ENCODE measurements at regions not wholly inside any gene's neighbourhood (a gene's known extent, or its start where the extent isn't known, plus 50 kb on each side); places are given as distances from the start of the nearest gene placed in this dataset.
A peak's percentile ranks its signal among the peaks of the same experiment; 100 is the strongest.
"Not testable (repeated sequence)": the region's sequence is repeated elsewhere in the genome, so short reads cannot be mapped to it uniquely, and the experiment has no call there.

- Histone ChIP-seq H3K4me3 (ENCODE audit: severe bottlenecking) (no peak overlapping the region), H3K9me3 (ENCODE audit: severe bottlenecking) (no peaks in the 10 kb centered on the region), H3K27me3 (ENCODE audit: insufficient read depth, poor library complexity, severe bottlenecking) (no peaks in the 10 kb centered on the region), H3K27ac (ENCODE audit: poor library complexity, severe bottlenecking) (no peak overlapping the region), H3K36me3 (ENCODE audit: low read depth) (no peaks in the 10 kb centered on the region), H3K4me1 (ENCODE audit: insufficient read depth, poor library complexity, severe bottlenecking) (peaks cover 11% of the 10 kb centered on the region)
- DNase-seq (ENCODE audit: low spot score) (peak; percentile 51), ATAC-seq (ENCODE audit: low read depth) (peak; percentile 80)
- TF ChIP-seq CTCF (IDR thresholded peaks at IDR 0.05; ENCODE audit: poor library complexity, severe bottlenecking): no peak
Observed at GRCh38 chr3:82157952-82158351, 396.5 kb upstream of the GBE1 start.

GRCh38 chr3:82153892-82154291 is 392.4 kb upstream of the GBE1 start:
- ATAC-seq (ENCODE audit: low read depth); H3K27ac ChIP-seq (ENCODE audit: poor library complexity, severe bottlenecking): not testable (repeated sequence)
- peaks cover 11% of the 10 kb centered on the region for H3K4me1 ChIP-seq (ENCODE audit: insufficient read depth, poor library complexity, severe bottlenecking)

GRCh38 chr3:82145742-82146141 is 384.3 kb upstream of the GBE1 start:
- Histone ChIP-seq H3K4me1 (ENCODE audit: insufficient read depth, poor library complexity, severe bottlenecking) (peaks cover 7% of the 10 kb centered on the region), H3K27me3 (ENCODE audit: insufficient read depth, poor library complexity, severe bottlenecking) (no peaks in the 10 kb centered on the region), H3K36me3 (ENCODE audit: low read depth) (no peaks in the 10 kb centered on the region), H3K27ac (ENCODE audit: poor library complexity, severe bottlenecking) (no peak overlapping the region), H3K4me3 (ENCODE audit: severe bottlenecking) (no peak overlapping the region), H3K9me3 (ENCODE audit: severe bottlenecking) (no peaks in the 10 kb centered on the region)
- ATAC-seq (ENCODE audit: low read depth) (no peak), DNase-seq (ENCODE audit: low spot score) (no peak)
- TF ChIP-seq CTCF (IDR thresholded peaks at IDR 0.05; ENCODE audit: poor library complexity, severe bottlenecking): no peak

More at GRCh38 chr3:82153892-82154291, 392.4 kb upstream of the GBE1 start:
- H3K36me3 ChIP-seq (ENCODE audit: low read depth); DNase-seq (ENCODE audit: low spot score); H3K9me3 ChIP-seq (ENCODE audit: severe bottlenecking); H3K27me3 ChIP-seq (ENCODE audit: insufficient read depth, poor library complexity, severe bottlenecking); H3K4me3 ChIP-seq (ENCODE audit: severe bottlenecking): not testable (repeated sequence)

- no peak for ATAC-seq (ENCODE audit: low read depth)
- Histone ChIP-seq H3K36me3 (ENCODE audit: low read depth) (no peaks in the 10 kb centered on the region), H3K9me3 (ENCODE audit: severe bottlenecking) (no peaks in the 10 kb centered on the region), H3K27me3 (ENCODE audit: insufficient read depth, poor library complexity, severe bottlenecking) (no peaks in the 10 kb centered on the region), H3K4me3 (ENCODE audit: severe bottlenecking) (no peak overlapping the region), H3K4me1 (ENCODE audit: insufficient read depth, poor library complexity, severe bottlenecking) (peaks cover 7% of the 10 kb centered on the region), H3K27ac (ENCODE audit: poor library complexity, severe bottlenecking) (no peak overlapping the region)
- no peak for DNase-seq (ENCODE audit: low spot score)
- no peak for TF ChIP-seq CTCF (IDR thresholded peaks at IDR 0.05; ENCODE audit: poor library complexity, severe bottlenecking)
Observed at GRCh38 chr3:82144811-82145210, 383.4 kb upstream of the GBE1 start.

GRCh38 chr3:82143661-82144412 is 382.4 kb upstream of the GBE1 start:
- DNase-seq (ENCODE audit: low spot score) (no peak), ATAC-seq (ENCODE audit: low read depth) (peak; percentile 78)
- Histone ChIP-seq H3K4me3 (ENCODE audit: severe bottlenecking) (no peak overlapping the region), H3K4me1 (ENCODE audit: insufficient read depth, poor library complexity, severe bottlenecking) (peaks cover 7% of the 10 kb centered on the region), H3K9me3 (ENCODE audit: severe bottlenecking) (no peaks in the 10 kb centered on the region), H3K27ac (ENCODE audit: poor library complexity, severe bottlenecking) (no peak overlapping the region), H3K36me3 (ENCODE audit: low read depth) (no peaks in the 10 kb centered on the region), H3K27me3 (ENCODE audit: insufficient read depth, poor library complexity, severe bottlenecking) (no peaks in the 10 kb centered on the region)
- TF ChIP-seq CTCF (IDR thresholded peaks at IDR 0.05; ENCODE audit: poor library complexity, severe bottlenecking): no peak
